Upper lobe of left lung (tissue), 4 donors: ENCODE measurements at regions not wholly inside any gene's neighbourhood (a gene's known extent, or its start where the extent isn't known, plus 50 kb on each side); places are given as distances from the start of the nearest gene placed in this dataset.

Experiments used
- CTCF ChIP-seq, 6 experiments: fragments of 450-650 bp in 4 of 6; fragments of 200-600 bp in 2 of 6; sonication (generic) in 2 of 6; IDR thresholded peaks; one replicate each; pipeline ENCODE4 v1.5.1; 2016 to 2019; ENCODE audit warnings: antibody characterized with exemption in 6 of 6
- POLR2AphosphoS5 ChIP-seq, 2 donors: sonication (generic); formaldehyde crosslinking; IDR thresholded peaks; one replicate each; pipeline ENCODE4 v1.5.1; 2017; ENCODE audit warnings: antibody characterized with exemption in 2 of 2

DNA sequence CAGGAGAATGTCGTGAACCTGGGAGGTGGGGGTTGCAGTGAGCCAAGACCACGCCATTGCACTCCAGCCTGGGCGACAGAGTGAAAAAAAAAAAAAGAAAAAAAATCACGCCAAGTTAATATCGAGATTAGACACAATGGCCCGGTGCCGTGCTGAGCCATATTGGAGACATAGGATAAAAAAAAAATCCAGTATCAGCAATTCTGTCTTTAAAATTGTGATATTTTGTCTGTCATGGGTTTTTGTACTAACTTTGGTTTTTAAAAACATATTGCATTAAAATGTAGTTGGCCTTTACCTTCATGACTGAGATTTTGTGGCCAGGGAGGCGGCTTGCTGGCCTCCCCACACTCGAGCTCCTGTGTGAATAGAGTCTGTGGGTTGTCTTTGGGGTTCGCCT lies 62.8 kb upstream of the PITRM1 start:
- TF ChIP-seq POLR2AphosphoS5 (IDR thresholded peaks at IDR 0.05) (no peak), CTCF (IDR thresholded peaks at IDR 0.05) (no peak)
